Vagina (tissue), 2 donors: ENCODE measurements at regions not wholly inside any gene's neighbourhood (a gene's known extent, or its start where the extent isn't known, plus 50 kb on each side); places are given as distances from the start of the nearest gene placed in this dataset.

ENCODE experiments used
- POLR2A ChIP-seq, 2 donors: fragments of 450-650 bp; IDR thresholded peaks; one replicate each; pipeline ENCODE4 v1.6.1; 2017; ENCODE audit warnings: antibody characterized with exemption in 2 of 2, mild to moderate bottlenecking in 2 of 2, moderate library complexity in 2 of 2
- TF ChIP-seq, protein P1 (sequence below), 3 experiments: fragments of 450-650 bp in 2 of 3; fragments of 200-600 bp in 1 of 3; sonication (generic) in 1 of 3; IDR thresholded peaks; one replicate each; pipeline ENCODE4 v1.5.1; 2017 to 2019; ENCODE audit warnings: antibody characterized with exemption in 3 of 3, mild to moderate bottlenecking in 2 of 3, moderate library complexity in 2 of 3

DNA sequence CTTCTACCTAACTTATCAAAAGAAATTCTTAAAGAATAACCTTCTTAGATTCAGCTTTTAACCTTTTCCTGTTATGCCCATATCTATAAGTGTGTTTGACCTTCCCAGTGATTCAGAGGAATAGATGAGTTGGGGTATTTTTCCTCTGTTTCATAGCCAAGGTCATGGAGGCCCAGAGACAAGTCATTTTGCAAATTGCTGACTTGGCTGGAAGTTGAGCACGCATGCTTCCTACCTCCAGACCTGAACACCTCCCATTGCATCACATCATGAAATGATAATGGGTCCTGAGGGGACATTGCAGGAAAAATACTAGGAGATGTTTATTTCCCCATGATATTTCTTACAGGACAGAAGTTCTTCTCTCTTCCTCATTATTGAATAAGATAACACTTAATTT lies 158.6 kb upstream of the LMCD1 start:
- TF ChIP-seq POLR2A (IDR thresholded peaks at IDR 0.05) = no peak
- TF ChIP-seq, protein P1, sequence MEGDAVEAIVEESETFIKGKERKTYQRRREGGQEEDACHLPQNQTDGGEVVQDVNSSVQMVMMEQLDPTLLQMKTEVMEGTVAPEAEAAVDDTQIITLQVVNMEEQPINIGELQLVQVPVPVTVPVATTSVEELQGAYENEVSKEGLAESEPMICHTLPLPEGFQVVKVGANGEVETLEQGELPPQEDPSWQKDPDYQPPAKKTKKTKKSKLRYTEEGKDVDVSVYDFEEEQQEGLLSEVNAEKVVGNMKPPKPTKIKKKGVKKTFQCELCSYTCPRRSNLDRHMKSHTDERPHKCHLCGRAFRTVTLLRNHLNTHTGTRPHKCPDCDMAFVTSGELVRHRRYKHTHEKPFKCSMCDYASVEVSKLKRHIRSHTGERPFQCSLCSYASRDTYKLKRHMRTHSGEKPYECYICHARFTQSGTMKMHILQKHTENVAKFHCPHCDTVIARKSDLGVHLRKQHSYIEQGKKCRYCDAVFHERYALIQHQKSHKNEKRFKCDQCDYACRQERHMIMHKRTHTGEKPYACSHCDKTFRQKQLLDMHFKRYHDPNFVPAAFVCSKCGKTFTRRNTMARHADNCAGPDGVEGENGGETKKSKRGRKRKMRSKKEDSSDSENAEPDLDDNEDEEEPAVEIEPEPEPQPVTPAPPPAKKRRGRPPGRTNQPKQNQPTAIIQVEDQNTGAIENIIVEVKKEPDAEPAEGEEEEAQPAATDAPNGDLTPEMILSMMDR (IDR thresholded peaks at IDR 0.05) = no peak
